Kidney (tissue), 13 donors: ENCODE measurements at regions not wholly inside any gene's neighbourhood (a gene's known extent, or its start where the extent isn't known, plus 50 kb on each side); places are given as distances from the start of the nearest gene placed in this dataset.

ENCODE experiments used
- DNase-seq, 5 donors: peaks; one replicate each; pipeline ENCODE4 v3.0.0-alpha.2; 2013 to 2020
- FAIRE-seq: peaks from 2 replicates; lab custom pipeline; 2012; peaks lifted over from hg19 to GRCh38; lab: Jason Lieb, UNC
- H3K27ac ChIP-seq, 2 donors: one replicate each; pipeline ENCODE4 v1.7.0; 2013; ENCODE audit warnings: low read depth in 2 of 2, low read length in 2 of 2, inconsistent platforms in 1 of 2
- H3K27me3 ChIP-seq: one replicate; pipeline ENCODE4 v1.7.1; 2013; ENCODE audit warnings: low read length, inconsistent platforms; ENCODE audit not compliant: control insufficient read depth, insufficient read depth
- H3K36me3 ChIP-seq, 3 donors: one replicate each; pipeline versions ENCODE4 v1.7.0 to v1.7.1; 2013; ENCODE audit warnings: low read length in 3 of 3, control low read depth in 1 of 3, inconsistent platforms in 1 of 3; ENCODE audit not compliant: insufficient read depth in 3 of 3, control insufficient read depth in 2 of 3
- H3K4me1 ChIP-seq, 3 donors: one replicate each; pipeline versions ENCODE4 v1.7.0 to v1.7.1; 2013; ENCODE audit warnings: low read length in 3 of 3, inconsistent platforms in 1 of 3, low read depth in 1 of 3; ENCODE audit not compliant: control insufficient read depth in 2 of 3, insufficient read depth in 2 of 3
- H3K4me3 ChIP-seq, 3 donors: one replicate each; pipeline versions ENCODE4 v1.7.0 to v1.8.1; 2013; ENCODE audit warnings: low read length in 3 of 3, control low read depth in 1 of 3, inconsistent platforms in 1 of 3
- H3K9ac ChIP-seq, 3 donors: one replicate each; pipeline versions ENCODE4 v1.7.0 to v1.7.1; 2013; ENCODE audit warnings: low read length in 3 of 3, control low read depth in 1 of 3, inconsistent platforms in 1 of 3
- H3K9me3 ChIP-seq, 3 donors: one replicate each; pipeline versions ENCODE4 v1.7.0 to v1.7.1; 2013; ENCODE audit warnings: low read length in 3 of 3, control low read depth in 1 of 3, inconsistent platforms in 1 of 3; ENCODE audit not compliant: control insufficient read depth in 2 of 3, insufficient read depth in 1 of 3
- CTCF ChIP-seq: IDR thresholded peaks from 3 replicates; pipeline ENCODE4 v1.5.1; 2012; ENCODE audit warnings: mild to moderate bottlenecking, moderate library complexity, borderline replicate concordance; ENCODE audit not compliant: insufficient read depth; ENCODE audit errors: extremely low read depth
- intact Hi-C: fragments of 100-400 bp; cut with DNase I; formaldehyde crosslinking; loops from one replicate; pipeline ENCODE4 v1.11.1; 2022
- donor health status: control.
- donor health status: control.
- donor health status: control.
- donor health status: control.
- donor health status: control.
- donor health status: DM: yes; HTN: yes; CAD: no.
- donor health status: Normal renal cell carcinoma (clear cell type).

DNA sequence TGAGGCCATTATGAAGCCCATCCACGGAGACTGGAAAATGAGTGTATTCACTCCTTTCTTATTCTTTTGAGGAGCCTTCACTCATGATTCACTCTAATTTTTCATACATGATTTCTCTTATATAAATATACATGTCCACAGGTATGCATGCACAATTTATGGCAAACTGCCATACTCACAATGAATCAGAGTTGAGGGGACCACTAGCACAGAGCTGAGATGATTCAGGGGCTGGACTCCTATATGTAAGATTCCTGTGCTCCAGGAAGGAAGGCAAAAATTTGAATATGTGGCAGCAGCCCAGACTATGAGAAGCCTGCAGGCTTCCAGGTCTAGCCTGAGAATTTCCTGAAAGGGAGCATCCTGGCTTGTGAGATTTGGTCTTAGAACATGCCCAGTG, 484.6 kb downstream of the PRELID2 start:
- no peak for FAIRE-seq
- intact Hi-C loops, result no loop called here
- TF ChIP-seq CTCF, result no peak
- no peaks in the 10 kb centered on the region for H3K36me3 ChIP-seq
- H3K4me1 ChIP-seq, result no peaks in the 10 kb centered on the region
- no peak overlapping the region for H3K4me3 ChIP-seq
- H3K9me3 ChIP-seq, result no peaks in the 10 kb centered on the region
- no peak for DNase-seq
- no peak overlapping the region for H3K27ac ChIP-seq
- no peak overlapping the region for H3K9ac ChIP-seq
- H3K27me3 ChIP-seq, result no peaks in the 10 kb centered on the region

- H3K4me3 ChIP-seq, result no peak overlapping the region
- H3K36me3 ChIP-seq, result no peaks in the 10 kb centered on the region
- DNase-seq (peak in 4 of 5 donors; percentile 15 to 70 (median 42)), FAIRE-seq (no peak)
- peak; percentile 56 for TF ChIP-seq CTCF
- no peaks in the 10 kb centered on the region for H3K4me1 ChIP-seq
- intact Hi-C loops, result no loop called here
- H3K9me3 ChIP-seq, result no peaks in the 10 kb centered on the region
- no peaks in the 10 kb centered on the region for H3K27me3 ChIP-seq
- H3K27ac ChIP-seq, result no peak overlapping the region
- H3K9ac ChIP-seq, result no peak overlapping the region
Observed at GRCh38 chr5:145347026-145347616, 488.0 kb downstream of the PRELID2 start.

- FAIRE-seq (no peak), DNase-seq (peak in 1 of 5 donors; percentile 4)
- Histone ChIP-seq H3K4me1 (no peaks in the 10 kb centered on the region), H3K9me3 (no peaks in the 10 kb centered on the region), H3K27me3 (no peaks in the 10 kb centered on the region), H3K9ac (no peak overlapping the region), H3K4me3 (no peak overlapping the region), H3K36me3 (no peaks in the 10 kb centered on the region), H3K27ac (no peak overlapping the region)
- intact Hi-C loops, result no loop called here
- no peak for TF ChIP-seq CTCF
Observed at GRCh38 chr5:145345511-145346287, 489.4 kb downstream of the PRELID2 start.
